ENCODE measurements at regions not wholly inside any gene's neighbourhood (a gene's known extent, or its start where the extent isn't known, plus 50 kb on each side); places are given as distances from the start of the nearest gene placed in this dataset.

GRCh38 chr15:36004891-36005490 is 459.0 kb upstream of the DPH6 start:
- no peak for TF ChIP-seq REST (IDR thresholded peaks at IDR 0.05; ENCODE audit: insufficient read depth in 1 of 2, low read depth in 2 of 2, low read length in 2 of 2)
- no peak for TF ChIP-seq POLR2AphosphoS5 (IDR thresholded peaks at IDR 0.05; ENCODE audit: low read depth, low read length)
- no peak for TF ChIP-seq SIN3A (IDR thresholded peaks at IDR 0.05; ENCODE audit: borderline replicate concordance, insufficient read depth, low read length)
- TF ChIP-seq TAF1 (IDR thresholded peaks at IDR 0.05; ENCODE audit: borderline replicate concordance, insufficient read depth, low read length): no peak
